Pancreas (tissue), 10 donors: ENCODE measurements at regions not wholly inside any gene's neighbourhood (a gene's known extent, or its start where the extent isn't known, plus 50 kb on each side); places are given as distances from the start of the nearest gene placed in this dataset.

Experiments
- ATAC-seq, 4 donors: fragments of 200-7000 bp; cut with Tn5 transposase; one replicate each; pipeline versions ENCODE4 v1.8.0 to v1.9.1; 2020; ENCODE audit warnings: mild to moderate bottlenecking in 4 of 4, moderate library complexity in 4 of 4
- DNase-seq, 6 donors: peaks; one replicate each; pipeline ENCODE4 v3.0.0-alpha.2; 2020
- FAIRE-seq: peaks from 2 replicates; lab custom pipeline; 2012; peaks lifted over from hg19 to GRCh38; lab: Jason Lieb, UNC
- H3K27ac ChIP-seq, 4 donors: fragments of 200-600 bp; sonication (generic); 1 replicate in 3 of 4; 2 replicates in 1 of 4; pipeline versions ENCODE4 v1.5.0 to v1.8.0; 2020
- H3K27me3 ChIP-seq, 4 donors: fragments of 200-600 bp; one replicate each; pipeline ENCODE4 v1.8.0; 2021
- H3K36me3 ChIP-seq, 3 donors: fragments of 200-600 bp; sonication (generic) in 1 of 3; one replicate each; pipeline versions ENCODE4 v1.5.0 to v1.8.0; 2020 to 2021
- H3K4me1 ChIP-seq, 3 donors: fragments of 200-600 bp; one replicate each; pipeline ENCODE4 v1.8.0; 2021
- H3K4me3 ChIP-seq, 4 donors: fragments of 200-600 bp; sonication (generic) in 2 of 4; one replicate each; pipeline versions ENCODE4 v1.5.0 to v1.8.0; 2020 to 2021
- H3K9me3 ChIP-seq, 4 donors: fragments of 200-600 bp; one replicate each; pipeline ENCODE4 v1.8.0; 2021
- WGBS, 2 donors: extraction: QIAGEN DNeasy Blood & Tissue Kit; methylation state at CpG; one replicate each; pipeline ENCODE4 v1.1.7; 2013; 5-methylcytosine and 5-hydroxymethylcytosine counted together
- intact Hi-C, 3 donors: fragments of 100-400 bp; cut with DNase I; formaldehyde crosslinking; loops; one replicate each; pipeline versions ENCODE4 v1.11.1 to v1.14.2; 2022
- TF ChIP-seq, protein P1 (sequence below), 4 donors: fragments of 200-600 bp; sonication (generic) in 3 of 4; IDR thresholded peaks; one replicate each; pipeline versions ENCODE4 v1.5.0 to v1.8.0; 2021; ENCODE audit warnings: antibody characterized with exemption in 4 of 4
- donor health status: healthy with polysubstance abuse.
- donor health status: DM: no; HTN: no; CAD: no; lungs with moderate emphysema.
- donor health status: DM: no; HTN: no; CAD: no.
- donor health status: control.
- donor health status: control.
- donor health status: Bipolar disorder and iron deficiency.
- donor health status: DM: yes; HTN: yes; CAD: no.
- donor health status: DM: no; HTN: no; CAD: no.
- donor health status: DM: no; HTN: no; CAD: no.
- donor health status: DM: yes; HTN: yes; CAD: no.

DNA sequence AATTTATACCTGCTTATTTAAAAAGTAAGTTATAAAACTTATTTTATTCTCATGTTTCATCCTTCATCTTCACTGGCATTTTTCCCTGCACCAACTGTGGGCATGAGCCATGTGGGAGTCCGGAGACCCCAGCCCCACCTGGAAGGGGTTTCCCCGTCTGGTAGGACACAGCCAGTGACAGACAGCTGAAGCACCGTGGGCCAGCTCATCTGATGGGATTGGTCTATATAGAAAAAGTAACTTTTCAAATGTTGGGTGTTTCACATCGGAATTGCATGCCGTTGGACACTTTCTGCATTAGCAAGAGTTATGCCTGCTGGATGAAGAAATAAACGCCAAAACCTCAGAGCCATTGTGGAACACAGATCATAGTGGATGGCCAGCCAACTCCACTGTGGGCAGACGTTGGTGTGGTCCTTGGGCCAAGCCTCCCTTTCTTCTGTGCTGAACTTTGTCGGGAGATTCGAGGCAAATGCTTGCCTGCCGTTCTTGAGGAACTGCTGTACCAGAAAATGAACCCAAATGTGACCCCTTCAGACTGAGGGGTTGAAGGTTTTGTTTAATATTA is 1329.3 kb downstream of the TBC1D22A start:
- H3K27me3 ChIP-seq, result no peaks in the 10 kb centered on the region
- TF ChIP-seq, protein P1, sequence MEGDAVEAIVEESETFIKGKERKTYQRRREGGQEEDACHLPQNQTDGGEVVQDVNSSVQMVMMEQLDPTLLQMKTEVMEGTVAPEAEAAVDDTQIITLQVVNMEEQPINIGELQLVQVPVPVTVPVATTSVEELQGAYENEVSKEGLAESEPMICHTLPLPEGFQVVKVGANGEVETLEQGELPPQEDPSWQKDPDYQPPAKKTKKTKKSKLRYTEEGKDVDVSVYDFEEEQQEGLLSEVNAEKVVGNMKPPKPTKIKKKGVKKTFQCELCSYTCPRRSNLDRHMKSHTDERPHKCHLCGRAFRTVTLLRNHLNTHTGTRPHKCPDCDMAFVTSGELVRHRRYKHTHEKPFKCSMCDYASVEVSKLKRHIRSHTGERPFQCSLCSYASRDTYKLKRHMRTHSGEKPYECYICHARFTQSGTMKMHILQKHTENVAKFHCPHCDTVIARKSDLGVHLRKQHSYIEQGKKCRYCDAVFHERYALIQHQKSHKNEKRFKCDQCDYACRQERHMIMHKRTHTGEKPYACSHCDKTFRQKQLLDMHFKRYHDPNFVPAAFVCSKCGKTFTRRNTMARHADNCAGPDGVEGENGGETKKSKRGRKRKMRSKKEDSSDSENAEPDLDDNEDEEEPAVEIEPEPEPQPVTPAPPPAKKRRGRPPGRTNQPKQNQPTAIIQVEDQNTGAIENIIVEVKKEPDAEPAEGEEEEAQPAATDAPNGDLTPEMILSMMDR (IDR thresholded peaks at IDR 0.05), result no peak
- no peaks in the 10 kb centered on the region for H3K36me3 ChIP-seq
- no peaks in the 10 kb centered on the region for H3K4me1 ChIP-seq
- no peaks in the 10 kb centered on the region for H3K9me3 ChIP-seq
- intact Hi-C loops, result no loop called here
- no peak overlapping the region for H3K4me3 ChIP-seq
- DNase-seq (no peak), ATAC-seq (no peak), FAIRE-seq (no peak)
- 54 to 71% methylated on average over 10 of the region's 10 CpGs for WGBS, 2 donors
- H3K27ac ChIP-seq, result no peak overlapping the region

DNA sequence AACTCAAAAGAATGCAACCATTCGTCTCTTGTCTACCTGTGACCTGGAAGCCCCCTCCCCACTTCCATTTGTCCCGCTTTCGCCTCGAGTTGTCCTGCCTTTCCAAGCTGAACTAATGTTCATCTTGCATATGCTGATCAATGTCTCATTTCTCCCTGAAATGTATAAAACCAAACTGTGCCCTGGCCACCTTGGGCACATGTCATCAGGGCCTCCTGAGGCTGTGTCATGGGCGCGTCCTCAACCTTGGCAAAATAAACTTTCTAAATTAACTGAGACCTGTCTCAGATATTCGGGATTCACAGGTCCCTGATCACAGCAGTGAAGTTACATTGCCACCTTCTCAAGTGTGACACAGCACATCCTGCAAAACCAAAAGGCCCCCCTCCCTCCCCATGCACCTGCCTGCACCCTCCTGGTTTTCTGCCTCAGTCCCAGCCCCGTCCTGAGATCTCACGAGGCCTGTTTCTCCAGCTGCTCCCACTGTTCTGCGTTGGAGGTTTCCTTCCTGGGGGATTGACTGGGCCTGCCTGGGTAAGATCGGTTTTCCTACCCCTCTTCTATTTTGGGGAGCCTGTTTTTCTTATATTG is 1328.7 kb downstream of the TBC1D22A start:
- no peak for DNase-seq
- ATAC-seq, result no peak
- FAIRE-seq, result no peak
- Histone ChIP-seq H3K27me3 (no peaks in the 10 kb centered on the region), H3K4me1 (no peaks in the 10 kb centered on the region), H3K9me3 (no peaks in the 10 kb centered on the region), H3K4me3 (no peak overlapping the region), H3K36me3 (no peaks in the 10 kb centered on the region), H3K27ac (no peak overlapping the region)
- WGBS, 2 donors, result 59 to 63% methylated on average over 11 of the region's 11 CpGs
- TF ChIP-seq, protein P1 (IDR thresholded peaks at IDR 0.05), result no peak
- intact Hi-C loops, result no loop called here

DNA sequence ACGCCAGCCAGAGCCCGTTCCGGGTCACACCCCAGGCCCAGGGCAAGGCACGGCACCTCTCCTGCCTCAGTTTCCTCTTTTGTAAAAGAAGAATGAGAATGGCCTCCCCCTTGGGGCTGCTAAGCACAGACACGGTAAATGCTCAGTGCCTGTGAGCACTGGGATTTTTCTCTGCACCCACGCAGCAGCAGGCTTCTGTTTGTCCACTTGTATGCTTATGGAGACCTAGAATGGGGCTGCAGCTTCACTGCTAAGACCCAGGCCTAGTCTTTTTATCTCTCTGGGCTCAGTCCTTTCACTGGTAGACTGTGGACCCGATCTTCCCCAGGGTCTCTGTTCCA is 1327.9 kb downstream of the TBC1D22A start:
- H3K9me3 ChIP-seq, result no peaks in the 10 kb centered on the region
- ATAC-seq, result peak in 1 of 4 donors; percentile 23
- 29 to 39% methylated on average over 7 of the region's 7 CpGs for WGBS, 2 donors
- H3K4me3 ChIP-seq, result no peak overlapping the region
- TF ChIP-seq, protein P1 (IDR thresholded peaks at IDR 0.05), result no peak
- H3K27me3 ChIP-seq, result no peaks in the 10 kb centered on the region
- no peaks in the 10 kb centered on the region for H3K4me1 ChIP-seq
- intact Hi-C loops, result no loop called here
- no peak overlapping the region for H3K27ac ChIP-seq
- H3K36me3 ChIP-seq, result no peaks in the 10 kb centered on the region
- DNase-seq, result no peak
- no peak for FAIRE-seq

DNA sequence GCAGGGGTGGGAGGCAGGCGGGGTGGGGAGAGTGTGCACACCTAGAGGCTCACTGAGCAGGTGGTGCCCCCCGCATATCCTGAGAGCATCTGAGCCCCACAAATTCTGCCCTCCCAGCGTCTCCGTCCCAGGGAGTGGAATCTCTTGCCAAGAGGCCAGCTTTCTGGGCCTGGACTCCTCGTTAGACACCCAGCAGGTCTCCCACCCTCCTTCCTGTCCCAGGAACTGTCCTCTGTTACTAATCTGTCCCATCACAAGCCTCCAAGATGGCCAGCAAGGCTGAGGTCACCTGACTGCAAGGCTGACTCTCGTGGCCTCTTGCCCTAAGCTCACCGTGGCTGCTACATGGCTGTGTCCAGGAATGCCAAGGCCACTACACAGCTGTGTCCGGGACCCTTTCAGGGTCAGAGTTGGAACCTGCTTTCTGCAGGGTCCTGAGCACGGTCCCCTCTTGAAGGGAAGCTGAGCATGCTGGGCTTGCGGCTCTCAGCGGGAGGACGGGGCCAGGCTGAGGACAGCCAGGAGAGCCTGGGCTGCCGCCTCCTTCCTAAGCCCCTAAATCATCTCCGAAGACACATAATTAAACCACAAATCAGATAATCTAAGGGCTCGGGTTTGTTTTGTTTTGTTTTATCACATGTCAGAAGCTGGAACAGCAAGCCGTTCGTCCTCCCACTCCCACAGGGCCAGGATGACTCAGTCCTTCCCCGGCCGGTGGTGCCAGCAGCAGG is 1327.3 kb downstream of the TBC1D22A start:
- no peaks in the 10 kb centered on the region for H3K36me3 ChIP-seq
- no peaks in the 10 kb centered on the region for H3K9me3 ChIP-seq
- DNase-seq, result no peak
- peak in 2 of 4 donors; percentile 65 to 74 for ATAC-seq
- no peaks in the 10 kb centered on the region for H3K27me3 ChIP-seq
- no peak for FAIRE-seq
- TF ChIP-seq, protein P1 (IDR thresholded peaks at IDR 0.05), result no peak
- H3K4me3 ChIP-seq, result no peak overlapping the region
- intact Hi-C loops, result no loop called here
- H3K27ac ChIP-seq, result no peak overlapping the region
- no peaks in the 10 kb centered on the region for H3K4me1 ChIP-seq
- WGBS, 2 donors, result 39 to 42% methylated on average over 18 to 19 of the region's 19 CpGs
